Thyroid gland (tissue), 4 donors: ENCODE measurements at regions not wholly inside any gene's neighbourhood (a gene's known extent, or its start where the extent isn't known, plus 50 kb on each side); places are given as distances from the start of the nearest gene placed in this dataset.

ENCODE experiments used
- DNase-seq, 2 donors: peaks; one replicate each; pipeline ENCODE4 v3.0.0-alpha.2; 2019
- H3K27ac ChIP-seq, 3 donors: fragments of 200-600 bp; sonication (generic); 1 replicate in 2 of 3; 2 replicates in 1 of 3; pipeline ENCODE4 v1.5.1; 2016 to 2019; ENCODE audit warnings: mild to moderate bottlenecking in 1 of 3, moderate library complexity in 1 of 3
- H3K27me3 ChIP-seq: fragments of 200-600 bp; sonication (generic); one replicate; pipeline ENCODE4 v1.5.1; 2019
- H3K36me3 ChIP-seq, 2 donors: fragments of 200-600 bp; sonication (generic); one replicate each; pipeline ENCODE4 v1.5.1; 2016 to 2019
- H3K4me1 ChIP-seq, 2 donors: fragments of 200-600 bp; sonication (generic); one replicate each; pipeline ENCODE4 v1.5.1; 2017 to 2019
- H3K4me3 ChIP-seq, 3 donors: fragments of 200-600 bp; sonication (generic); replicated peaks in 1 of 3; 1 replicate in 2 of 3; 2 replicates in 1 of 3; pipeline ENCODE4 v1.5.1; 2016; ENCODE audit warnings: mild to moderate bottlenecking in 1 of 3
- H3K9me3 ChIP-seq: fragments of 200-600 bp; sonication (generic); one replicate; pipeline ENCODE4 v1.5.1; 2017
- POLR2A ChIP-seq, 2 donors: fragments of 450-650 bp; IDR thresholded peaks; one replicate each; pipeline ENCODE4 v1.6.1; 2017; ENCODE audit warnings: antibody characterized with exemption in 2 of 2, mild to moderate bottlenecking in 2 of 2, moderate library complexity in 1 of 2
- WGBS, 2 donors: methylation state at CpG; one replicate each; pipeline ENCODE4 v1.1.5; 2017; 5-methylcytosine and 5-hydroxymethylcytosine counted together
- intact Hi-C: fragments of 100-400 bp; cut with DNase I; formaldehyde crosslinking; loops from one replicate; pipeline ENCODE4 v1.15.1; 2023
- TF ChIP-seq, protein P1 (sequence below), 6 experiments: fragments of 200-600 bp in 3 of 6; fragments of 450-650 bp in 3 of 6; sonication (generic) in 3 of 6; IDR thresholded peaks; one replicate each; pipeline ENCODE4 v1.5.1; 2016 to 2019; ENCODE audit warnings: antibody characterized with exemption in 6 of 6, mild to moderate bottlenecking in 2 of 6, inconsistent platforms in 1 of 6, moderate library complexity in 1 of 6

DNA sequence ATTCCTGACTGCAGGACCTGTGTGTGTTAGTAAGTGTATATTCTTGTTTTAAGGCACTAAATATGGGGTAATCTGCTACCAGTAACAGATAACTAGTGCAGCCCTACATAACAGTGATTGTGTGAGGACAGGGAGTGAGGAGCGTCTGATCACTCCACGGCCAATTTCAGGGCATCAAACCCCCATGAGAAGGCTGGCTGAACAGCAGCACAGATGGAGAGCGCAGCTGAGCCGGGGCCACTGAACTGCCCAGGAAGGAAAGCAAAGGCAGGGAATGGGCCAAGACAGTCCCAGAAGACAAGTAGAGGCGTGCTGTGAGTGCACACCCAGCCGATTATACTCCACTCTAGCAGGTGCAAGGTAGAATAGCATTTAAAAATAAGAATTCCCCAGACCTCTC, 157.1 kb upstream of the CHST15 start:
- Histone ChIP-seq H3K36me3 (no peaks in the 10 kb centered on the region), H3K9me3 (no peaks in the 10 kb centered on the region), H3K27ac (no peak overlapping the region), H3K4me3 (no peak overlapping the region), H3K4me1 (peaks cover 0 to 8% of the 10 kb centered on the region in 2 donors), H3K27me3 (no peaks in the 10 kb centered on the region)
- DNase-seq: no peak
- 76 to 78% methylated on average over 6 of the region's 6 CpGs for WGBS, 2 donors
- intact Hi-C loops: no loop called here
- TF ChIP-seq POLR2A (IDR thresholded peaks at IDR 0.05): no peak
- TF ChIP-seq, protein P1, sequence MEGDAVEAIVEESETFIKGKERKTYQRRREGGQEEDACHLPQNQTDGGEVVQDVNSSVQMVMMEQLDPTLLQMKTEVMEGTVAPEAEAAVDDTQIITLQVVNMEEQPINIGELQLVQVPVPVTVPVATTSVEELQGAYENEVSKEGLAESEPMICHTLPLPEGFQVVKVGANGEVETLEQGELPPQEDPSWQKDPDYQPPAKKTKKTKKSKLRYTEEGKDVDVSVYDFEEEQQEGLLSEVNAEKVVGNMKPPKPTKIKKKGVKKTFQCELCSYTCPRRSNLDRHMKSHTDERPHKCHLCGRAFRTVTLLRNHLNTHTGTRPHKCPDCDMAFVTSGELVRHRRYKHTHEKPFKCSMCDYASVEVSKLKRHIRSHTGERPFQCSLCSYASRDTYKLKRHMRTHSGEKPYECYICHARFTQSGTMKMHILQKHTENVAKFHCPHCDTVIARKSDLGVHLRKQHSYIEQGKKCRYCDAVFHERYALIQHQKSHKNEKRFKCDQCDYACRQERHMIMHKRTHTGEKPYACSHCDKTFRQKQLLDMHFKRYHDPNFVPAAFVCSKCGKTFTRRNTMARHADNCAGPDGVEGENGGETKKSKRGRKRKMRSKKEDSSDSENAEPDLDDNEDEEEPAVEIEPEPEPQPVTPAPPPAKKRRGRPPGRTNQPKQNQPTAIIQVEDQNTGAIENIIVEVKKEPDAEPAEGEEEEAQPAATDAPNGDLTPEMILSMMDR (IDR thresholded peaks at IDR 0.05): no peak

DNA sequence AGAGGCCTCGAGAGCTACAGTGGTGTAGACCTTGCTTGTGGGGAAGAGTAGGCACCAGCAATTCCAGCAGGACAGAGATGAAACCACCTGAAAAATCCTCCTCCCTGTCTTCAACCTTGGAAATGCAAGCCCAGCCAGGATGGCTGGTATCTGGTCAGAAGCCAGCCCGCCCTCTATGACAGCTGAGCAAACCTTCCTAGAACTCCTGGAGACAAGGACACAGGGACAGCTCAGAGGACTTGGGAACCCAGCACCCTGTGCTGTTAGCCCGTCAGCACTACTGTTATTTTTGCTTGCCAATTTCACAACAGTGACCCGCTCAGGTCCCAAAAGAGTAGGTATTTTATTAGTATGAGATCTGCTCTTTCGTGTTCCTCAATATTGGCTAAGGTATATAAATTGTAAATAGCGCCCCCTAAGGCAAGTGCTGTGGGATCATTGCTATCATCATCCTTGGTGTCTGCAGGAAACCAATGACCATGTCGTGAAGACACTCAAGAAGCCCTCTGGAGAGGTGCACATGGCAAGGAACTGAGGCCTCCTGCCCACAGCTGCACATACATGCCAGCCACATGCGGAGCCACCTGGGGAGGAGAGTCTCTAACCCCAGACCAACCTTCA, 156.5 kb upstream of the CHST15 start:
- TF ChIP-seq, protein P1 (IDR thresholded peaks at IDR 0.05): no peak
- no peak for TF ChIP-seq POLR2A (IDR thresholded peaks at IDR 0.05)
- no peak for DNase-seq
- Histone ChIP-seq H3K4me3 (no peak overlapping the region), H3K4me1 (peaks cover 0 to 8% of the 10 kb centered on the region in 2 donors), H3K9me3 (no peaks in the 10 kb centered on the region), H3K36me3 (no peaks in the 10 kb centered on the region), H3K27ac (no peak overlapping the region), H3K27me3 (no peaks in the 10 kb centered on the region)
- intact Hi-C loops: no loop called here
- WGBS, 2 donors: 79 to 80% methylated on average over 8 of the region's 8 CpGs

DNA sequence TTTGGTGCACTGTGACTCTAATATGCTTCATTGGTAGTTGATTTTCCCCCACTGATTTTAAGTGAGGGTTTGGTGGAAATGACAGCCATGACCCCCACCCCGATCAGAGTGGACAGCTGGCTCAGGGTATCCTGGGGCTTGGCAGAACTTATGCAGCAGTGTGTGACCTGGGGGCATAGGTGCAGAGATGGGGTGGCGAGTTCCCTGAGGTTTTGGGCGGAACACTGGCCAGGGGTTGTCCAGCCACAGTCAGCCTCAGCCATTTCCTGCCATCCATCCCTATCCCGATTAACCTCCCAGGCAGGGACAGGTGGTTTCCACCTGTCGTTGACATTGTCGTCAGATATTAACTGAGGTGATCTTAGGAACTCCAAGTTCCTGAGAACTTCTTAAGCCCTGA, 155.8 kb upstream of the CHST15 start:
- TF ChIP-seq POLR2A (IDR thresholded peaks at IDR 0.05): no peak
- TF ChIP-seq, protein P1 (IDR thresholded peaks at IDR 0.05): no peak
- no peaks in the 10 kb centered on the region for H3K27me3 ChIP-seq
- no peak overlapping the region for H3K27ac ChIP-seq
- H3K4me3 ChIP-seq: no peak overlapping the region
- H3K4me1 ChIP-seq: peaks cover 0 to 8% of the 10 kb centered on the region in 2 donors
- intact Hi-C loops: no loop called here
- no peaks in the 10 kb centered on the region for H3K9me3 ChIP-seq
- H3K36me3 ChIP-seq: no peaks in the 10 kb centered on the region
- 81 to 89% methylated on average over 6 of the region's 6 CpGs for WGBS, 2 donors
- no peak for DNase-seq

DNA sequence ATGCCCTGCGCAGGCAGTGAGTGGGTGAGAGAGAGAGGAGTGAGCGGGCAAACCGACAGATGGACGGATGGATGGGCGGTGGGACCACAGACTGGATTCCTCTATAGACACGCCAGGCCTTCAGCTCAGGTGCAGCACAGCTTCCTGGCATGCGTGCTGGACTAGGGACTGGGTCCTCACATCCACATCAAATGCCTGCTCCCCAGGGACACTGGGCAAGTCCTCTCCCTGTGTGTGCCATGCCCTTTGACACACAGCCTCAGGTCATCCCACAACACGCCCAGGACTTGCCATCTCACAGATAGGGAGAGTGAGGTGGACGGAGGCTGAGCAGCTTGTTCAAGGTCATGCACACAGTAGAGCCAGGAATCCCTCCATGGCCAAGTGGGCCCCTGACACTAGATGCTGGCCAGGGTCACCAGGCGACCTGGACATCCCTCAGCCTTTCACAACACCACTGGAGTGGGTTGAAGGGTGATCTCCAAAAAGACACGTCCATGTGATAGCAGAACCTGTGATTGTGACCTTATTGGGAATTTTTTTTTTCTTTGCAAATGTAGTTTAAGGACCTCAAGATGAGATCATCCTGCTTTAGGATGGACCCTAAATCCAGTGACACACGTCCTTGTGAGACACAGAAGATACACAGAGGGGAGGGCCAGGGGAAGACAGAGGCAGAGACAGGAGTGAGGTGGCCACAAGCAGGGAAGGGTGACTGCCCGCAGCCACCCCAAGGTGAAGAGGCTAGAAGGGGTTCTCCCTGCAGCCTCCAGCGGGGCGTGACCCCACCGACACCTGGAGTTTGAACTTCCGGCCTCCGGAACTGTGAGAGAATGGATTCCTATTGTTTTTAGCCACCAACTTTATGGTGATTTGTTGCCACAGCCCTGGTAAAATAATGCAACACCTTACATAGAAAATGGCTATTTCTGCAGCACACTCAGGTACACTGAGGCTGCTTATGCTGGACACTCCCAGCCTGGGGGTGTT, 155.0 kb upstream of the CHST15 start:
- Histone ChIP-seq H3K27me3 (no peaks in the 10 kb centered on the region), H3K27ac (no peak overlapping the region), H3K4me3 (no peak overlapping the region), H3K36me3 (no peaks in the 10 kb centered on the region), H3K4me1 (peaks cover 0 to 8% of the 10 kb centered on the region in 2 donors), H3K9me3 (no peaks in the 10 kb centered on the region)
- DNase-seq: no peak
- TF ChIP-seq POLR2A (IDR thresholded peaks at IDR 0.05): no peak
- TF ChIP-seq, protein P1 (IDR thresholded peaks at IDR 0.05): no peak
- WGBS, 2 donors: 79 to 88% methylated on average over 18 of the region's 18 CpGs
- intact Hi-C loops: no loop called here
